Natural killer cell treated with Interleukin-12 subunit alpha and Interleukin-12 subunit beta and Interleukin-15 and Interleukin-18, amount 100 ng/mL, for 72 hours (primary cell): ENCODE measurements at regions not wholly inside any gene's neighbourhood (a gene's known extent, or its start where the extent isn't known, plus 50 kb on each side); places are given as distances from the start of the nearest gene placed in this dataset.

Experiments
- ATAC-seq, 2 donors: fragments of 150-1000 bp; cut with Tn5 transposase in 1 of 2; sonication (Bioruptor Pico), chemical (Tn5 transposase) in 1 of 2; 2 replicates each; pipeline ENCODE4 v1.10.0; 2021
- DNase-seq: peaks from one replicate; pipeline ENCODE4 v3.0.0; 2022; ENCODE audit warnings: low spot score
- H3K27ac Mint-ChIP-seq, 2 donors: 1 replicate in 1 of 2; 2 replicates in 1 of 2; pipeline ENCODE4 v1.8.0; 2022; ENCODE audit warnings: mixed read lengths in 2 of 2, mild to moderate bottlenecking in 1 of 2, moderate library complexity in 1 of 2
- H3K27me3 Mint-ChIP-seq, 2 donors: 1 replicate in 1 of 2; 2 replicates in 1 of 2; pipeline ENCODE4 v1.8.0; 2022; ENCODE audit warnings: mixed read lengths in 2 of 2
- H3K36me3 Mint-ChIP-seq: one replicate; pipeline ENCODE4 v1.8.0; 2022; ENCODE audit warnings: mixed read lengths
- H3K4me1 Mint-ChIP-seq, 2 donors: 1 replicate in 1 of 2; 2 replicates in 1 of 2; pipeline ENCODE4 v1.8.0; 2022; ENCODE audit warnings: low read depth in 2 of 2, mixed read lengths in 2 of 2, mild to moderate bottlenecking in 1 of 2
- H3K4me3 Mint-ChIP-seq: one replicate; pipeline ENCODE4 v1.8.0; 2022; ENCODE audit warnings: mixed read lengths
- H3K9me3 Mint-ChIP-seq: 2 replicates; pipeline ENCODE4 v1.8.0; 2022; ENCODE audit warnings: mixed read lengths

GRCh38 chr7:49321843-49322242 lies 397.5 kb downstream of the CDC14C start:
- H3K36me3 Mint-ChIP-seq = no peaks in the 10 kb centered on the region
- H3K4me3 Mint-ChIP-seq = no peak overlapping the region
- no peaks in the 10 kb centered on the region for H3K4me1 Mint-ChIP-seq
- ATAC-seq (no peak), DNase-seq (no peak)
- no peak overlapping the region for H3K27ac Mint-ChIP-seq
- H3K27me3 Mint-ChIP-seq = no peaks in the 10 kb centered on the region
- H3K9me3 Mint-ChIP-seq = no peaks in the 10 kb centered on the region

GRCh38 chr7:49322476-49322875 lies 398.1 kb downstream of the CDC14C start:
- Mint-ChIP-seq H3K9me3 (no peaks in the 10 kb centered on the region), H3K4me3 (no peak overlapping the region), H3K27ac (no peak overlapping the region), H3K4me1 (no peaks in the 10 kb centered on the region), H3K27me3 (no peaks in the 10 kb centered on the region), H3K36me3 (no peaks in the 10 kb centered on the region)
- ATAC-seq (no peak), DNase-seq (no peak)

- H3K9me3 Mint-ChIP-seq = no peaks in the 10 kb centered on the region
- no peak overlapping the region for H3K4me3 Mint-ChIP-seq
These were observed 399.7 kb downstream of the CDC14C start for GRCh38 chr7:49324040-49324439.

GRCh38 chr7:49324707-49325106 lies 400.4 kb downstream of the CDC14C start:
- Mint-ChIP-seq H3K4me3 (no peak overlapping the region), H3K9me3 (no peaks in the 10 kb centered on the region), H3K4me1 (no peaks in the 10 kb centered on the region), H3K36me3 (no peaks in the 10 kb centered on the region), H3K27ac (no peak overlapping the region), H3K27me3 (no peaks in the 10 kb centered on the region)
- DNase-seq (no peak), ATAC-seq (no peak)

More at GRCh38 chr7:49324040-49324439, 399.7 kb downstream of the CDC14C start:
- Mint-ChIP-seq H3K27me3 (no peaks in the 10 kb centered on the region), H3K36me3 (no peaks in the 10 kb centered on the region), H3K4me1 (no peaks in the 10 kb centered on the region), H3K27ac (no peak overlapping the region)
- ATAC-seq (no peak), DNase-seq (no peak)

- Mint-ChIP-seq H3K36me3 (peaks cover 4% of the 10 kb centered on the region), H3K4me1 (no peaks in the 10 kb centered on the region), H3K4me3 (no peak overlapping the region), H3K27me3 (no peaks in the 10 kb centered on the region), H3K9me3 (no peaks in the 10 kb centered on the region), H3K27ac (no peak overlapping the region)
- DNase-seq (no peak), ATAC-seq (no peak)
These were observed 401.2 kb downstream of the CDC14C start for GRCh38 chr7:49325571-49325970.

- Mint-ChIP-seq H3K27me3 (no peaks in the 10 kb centered on the region), H3K36me3 (peaks cover 4% of the 10 kb centered on the region), H3K4me1 (no peaks in the 10 kb centered on the region), H3K4me3 (no peak overlapping the region), H3K27ac (no peak overlapping the region), H3K9me3 (peaks cover 2% of the 10 kb centered on the region)
- DNase-seq (no peak), ATAC-seq (no peak)
These were observed 402.8 kb downstream of the CDC14C start for GRCh38 chr7:49327155-49327554.

- Mint-ChIP-seq H3K36me3 (peaks cover 4% of the 10 kb centered on the region), H3K4me1 (no peaks in the 10 kb centered on the region), H3K9me3 (peaks cover 9% of the 10 kb centered on the region), H3K4me3 (no peak overlapping the region), H3K27ac (no peak overlapping the region), H3K27me3 (no peaks in the 10 kb centered on the region)
- ATAC-seq = no peak
- DNase-seq = no peak
These were observed 409.0 kb downstream of the CDC14C start for GRCh38 chr7:49333180-49333881.

GRCh38 chr7:49341849-49342248 lies 417.5 kb downstream of the CDC14C start:
- DNase-seq (no peak), ATAC-seq (no peak)
- no peaks in the 10 kb centered on the region for H3K36me3 Mint-ChIP-seq
- H3K4me3 Mint-ChIP-seq = no peak overlapping the region
- H3K27ac Mint-ChIP-seq = no peak overlapping the region
- no peaks in the 10 kb centered on the region for H3K4me1 Mint-ChIP-seq
- H3K9me3 Mint-ChIP-seq = peaks cover 7% of the 10 kb centered on the region
- H3K27me3 Mint-ChIP-seq = no peaks in the 10 kb centered on the region

GRCh38 chr7:49344556-49344955 lies 420.2 kb downstream of the CDC14C start:
- Mint-ChIP-seq H3K4me1 (no peaks in the 10 kb centered on the region), H3K4me3 (no peak overlapping the region), H3K27me3 (no peaks in the 10 kb centered on the region), H3K36me3 (no peaks in the 10 kb centered on the region), H3K27ac (no peak overlapping the region), H3K9me3 (peaks cover 7% of the 10 kb centered on the region)
- DNase-seq (no peak), ATAC-seq (no peak)

GRCh38 chr7:49346195-49346899 lies 422.0 kb downstream of the CDC14C start:
- Mint-ChIP-seq H3K4me1 (no peaks in the 10 kb centered on the region), H3K36me3 (no peaks in the 10 kb centered on the region), H3K9me3 (peaks cover 7% of the 10 kb centered on the region), H3K27ac (no peak overlapping the region), H3K4me3 (no peak overlapping the region), H3K27me3 (no peaks in the 10 kb centered on the region)
- ATAC-seq (no peak), DNase-seq (no peak)

- Mint-ChIP-seq H3K4me1 (no peaks in the 10 kb centered on the region), H3K27ac (no peak overlapping the region), H3K27me3 (no peaks in the 10 kb centered on the region), H3K36me3 (no peaks in the 10 kb centered on the region), H3K4me3 (no peak overlapping the region), H3K9me3 (peaks cover 9% of the 10 kb centered on the region)
- ATAC-seq (no peak), DNase-seq (no peak)
These were observed 406.4 kb upstream of the VWC2 start for GRCh38 chr7:49367072-49367471.

GRCh38 chr7:49371771-49372170 lies 401.7 kb upstream of the VWC2 start:
- no peak overlapping the region for H3K4me3 Mint-ChIP-seq
- ATAC-seq = no peak
- H3K36me3 Mint-ChIP-seq = no peaks in the 10 kb centered on the region
- H3K9me3 Mint-ChIP-seq = peaks cover 5% of the 10 kb centered on the region
- H3K27ac Mint-ChIP-seq = no peak overlapping the region
- no peaks in the 10 kb centered on the region for H3K27me3 Mint-ChIP-seq
- H3K4me1 Mint-ChIP-seq = no peaks in the 10 kb centered on the region
- DNase-seq = no peak

- Mint-ChIP-seq H3K4me1 (no peaks in the 10 kb centered on the region), H3K9me3 (peaks cover 2% of the 10 kb centered on the region), H3K27me3 (no peaks in the 10 kb centered on the region), H3K27ac (no peak overlapping the region), H3K36me3 (no peaks in the 10 kb centered on the region), H3K4me3 (no peak overlapping the region)
- ATAC-seq = no peak
- DNase-seq = no peak
These were observed 396.5 kb upstream of the VWC2 start for GRCh38 chr7:49376817-49377375.

- no peaks in the 10 kb centered on the region for H3K4me1 Mint-ChIP-seq
- H3K27me3 Mint-ChIP-seq = no peaks in the 10 kb centered on the region
- peaks cover 20% of the 10 kb centered on the region for H3K9me3 Mint-ChIP-seq
- H3K27ac Mint-ChIP-seq = no peak overlapping the region
- H3K36me3 Mint-ChIP-seq = no peaks in the 10 kb centered on the region
- H3K4me3 Mint-ChIP-seq = no peak overlapping the region
- ATAC-seq (no peak), DNase-seq (no peak)
These were observed 386.6 kb upstream of the VWC2 start for GRCh38 chr7:49386792-49387191.
